H9 (cell line): ENCODE measurements at regions not wholly inside any gene's neighbourhood (a gene's known extent, or its start where the extent isn't known, plus 50 kb on each side); places are given as distances from the start of the nearest gene placed in this dataset.
"Not testable (repeated sequence)": the region's sequence is repeated elsewhere in the genome, so short reads cannot be mapped to it uniquely, and the experiment has no call there.

Experiments used
- DNase-seq: peaks from one replicate; pipeline ENCODE4 v3.0.0-alpha.2; 2017
- H2AFZ ChIP-seq: one replicate; pipeline ENCODE4 v1.6.1; 2013; ENCODE audit warnings: mild to moderate bottlenecking, low read length, control low read depth, moderate library complexity
- H2AK5ac ChIP-seq: 2 replicates; pipeline ENCODE4 v1.6.1; 2013; ENCODE audit warnings: low read length, control low read depth, mixed read lengths; ENCODE audit not compliant: insufficient read length
- H2BK120ac ChIP-seq: one replicate; pipeline ENCODE4 v1.6.1; 2013; ENCODE audit warnings: low read depth, mild to moderate bottlenecking, low read length, control low read depth, inconsistent platforms; ENCODE audit not compliant: poor library complexity, severe bottlenecking
- H2BK12ac ChIP-seq: 2 replicates; pipeline ENCODE4 v1.6.1; 2013; ENCODE audit warnings: low read length, control low read depth, mixed read lengths, low read depth; ENCODE audit not compliant: insufficient read length
- H2BK15ac ChIP-seq: 2 replicates; pipeline ENCODE4 v1.6.1; 2013; ENCODE audit warnings: low read depth, low read length, control low read depth
- H2BK20ac ChIP-seq: one replicate; pipeline ENCODE4 v1.6.1; 2013; ENCODE audit warnings: low read depth, mild to moderate bottlenecking, low read length, control low read depth, inconsistent platforms; ENCODE audit not compliant: poor library complexity, severe bottlenecking
- H2BK5ac ChIP-seq: 2 replicates; pipeline ENCODE4 v1.6.1; 2013; ENCODE audit warnings: low read length, control low read depth, mixed read lengths; ENCODE audit not compliant: insufficient read length
- H3K14ac ChIP-seq: 2 replicates; pipeline ENCODE4 v1.6.1; 2013; ENCODE audit warnings: low read length, control low read depth; ENCODE audit not compliant: insufficient read depth
- H3K18ac ChIP-seq: 2 replicates; pipeline ENCODE4 v1.6.1; 2013; ENCODE audit warnings: low read depth, mild to moderate bottlenecking, mixed read lengths, low read length, control low read depth; ENCODE audit not compliant: insufficient read length
- H3K23ac ChIP-seq: 2 replicates; pipeline ENCODE4 v1.6.1; 2013; ENCODE audit warnings: low read length, control low read depth, mixed read lengths, low read depth; ENCODE audit not compliant: insufficient read length
- H3K23me2 ChIP-seq: 2 replicates; pipeline ENCODE4 v1.6.1; 2013; ENCODE audit warnings: low read depth, mild to moderate bottlenecking, mixed read lengths, low read length, control low read depth; ENCODE audit not compliant: insufficient read length, poor library complexity, severe bottlenecking
- H3K27ac ChIP-seq: 2 replicates; pipeline ENCODE4 v1.5.1; 2013; ENCODE audit warnings: low read length, control low read depth, mixed read lengths, low read depth; ENCODE audit not compliant: insufficient read length
- H3K27me3 ChIP-seq: 2 replicates; pipeline ENCODE4 v1.6.1; 2013; ENCODE audit warnings: low read length, control low read depth, inconsistent platforms; ENCODE audit not compliant: insufficient read depth
- H3K4ac ChIP-seq: 2 replicates; pipeline ENCODE4 v1.6.1; 2013; ENCODE audit warnings: low read depth, mild to moderate bottlenecking, control low read depth, inconsistent platforms, low read length, moderate library complexity
- H3K4me1 ChIP-seq: 2 replicates; pipeline ENCODE4 v1.6.1; 2013; ENCODE audit warnings: low read length, control low read depth, inconsistent platforms; ENCODE audit not compliant: insufficient read depth
- H3K4me2 ChIP-seq: 2 replicates; pipeline ENCODE4 v1.6.1; 2013; ENCODE audit warnings: low read length, control low read depth, mixed read lengths; ENCODE audit not compliant: insufficient read length, insufficient read depth
- H3K56ac ChIP-seq: 2 replicates; pipeline ENCODE4 v1.6.1; 2013; ENCODE audit warnings: low read depth, mild to moderate bottlenecking, mixed read lengths, low read length, control low read depth; ENCODE audit not compliant: insufficient read length
- H3K79me1 ChIP-seq: 2 replicates; pipeline ENCODE4 v1.6.1; 2013; ENCODE audit warnings: low read depth, mild to moderate bottlenecking, moderate library complexity, low read length, control low read depth, inconsistent platforms; ENCODE audit not compliant: insufficient read depth, poor library complexity, severe bottlenecking
- H3K79me2 ChIP-seq: 2 replicates; pipeline ENCODE4 v1.6.1; 2013; ENCODE audit warnings: low read length, control low read depth, inconsistent platforms; ENCODE audit not compliant: insufficient read depth
- H3K9ac ChIP-seq: 2 replicates; pipeline ENCODE4 v1.6.1; 2013; ENCODE audit warnings: low read length, control low read depth, mixed read lengths; ENCODE audit not compliant: insufficient read length; ENCODE audit errors: extremely low read depth
- H3K9me3 ChIP-seq: one replicate; pipeline ENCODE4 v1.6.1; 2013; ENCODE audit warnings: low read depth, low read length, inconsistent platforms; ENCODE audit not compliant: control insufficient read depth
- H3T11ph ChIP-seq: one replicate; pipeline ENCODE4 v1.6.1; 2013; ENCODE audit warnings: mild to moderate bottlenecking, low read length, control low read depth, inconsistent platforms
- H4K20me1 ChIP-seq: one replicate; pipeline ENCODE4 v1.6.1; 2013; ENCODE audit not compliant: control insufficient read depth, insufficient read length, insufficient read depth
- H4K5ac ChIP-seq: 2 replicates; pipeline ENCODE4 v1.6.1; 2013; ENCODE audit warnings: low read depth, mild to moderate bottlenecking, mixed read lengths, low read length, control low read depth; ENCODE audit not compliant: insufficient read length
- H4K8ac ChIP-seq: replicated peaks from 2 replicates; pipeline ENCODE4 v1.6.1; 2013; ENCODE audit warnings: low read length, control low read depth, mixed read lengths, low read depth; ENCODE audit not compliant: insufficient read length
- H4K91ac ChIP-seq: 2 replicates; pipeline ENCODE4 v1.6.1; 2013; ENCODE audit warnings: low read depth, mild to moderate bottlenecking, moderate library complexity, mixed read lengths, low read length, control low read depth; ENCODE audit not compliant: insufficient read length
- H3K27ac Mint-ChIP-seq, 3 experiments: 2 replicates in 2 of 3; 3 replicates in 1 of 3; pipeline ENCODE4 v1.8.0; 2020 to 2021; ENCODE audit warnings: mixed read lengths in 3 of 3, mild to moderate bottlenecking in 1 of 3, moderate library complexity in 1 of 3
- H3K27me3 Mint-ChIP-seq: 2 replicates; pipeline ENCODE4 v1.8.0; 2021; ENCODE audit warnings: low read depth, mild to moderate bottlenecking, moderate library complexity, mixed read lengths
- H3K36me3 Mint-ChIP-seq, 3 experiments: 2 replicates in 2 of 3; 3 replicates in 1 of 3; pipeline ENCODE4 v1.8.0; 2020 to 2021; ENCODE audit warnings: low read depth in 3 of 3, mixed read lengths in 3 of 3; ENCODE audit not compliant: insufficient read depth in 1 of 3
- H3K4me1 Mint-ChIP-seq, 2 experiments: 2 replicates each; pipeline ENCODE4 v1.8.0; 2020; ENCODE audit warnings: mixed read lengths in 2 of 2
- H3K4me3 Mint-ChIP-seq, 2 experiments: 2 replicates in 1 of 2; 3 replicates in 1 of 2; pipeline ENCODE4 v1.8.0; 2020 to 2021; ENCODE audit warnings: mild to moderate bottlenecking in 2 of 2, mixed read lengths in 2 of 2, moderate library complexity in 1 of 2
- H3K9me3 Mint-ChIP-seq, 2 experiments: 2 replicates in 1 of 2; 3 replicates in 1 of 2; pipeline ENCODE4 v1.8.0; 2020; ENCODE audit warnings: mild to moderate bottlenecking in 2 of 2, mixed read lengths in 2 of 2, moderate library complexity in 1 of 2
- WGBS: extraction: QIAGEN DNeasy Blood & Tissue Kit; methylation state at CpG from one replicate; pipeline ENCODE4 v1.1.7; 2013; ENCODE audit warnings: missing lambda C conversion rate, low lambda C conversion rate, mixed read lengths; ENCODE audit not compliant: insufficient read length; ENCODE audit errors: extremely low coverage; 5-methylcytosine and 5-hydroxymethylcytosine counted together

DNA sequence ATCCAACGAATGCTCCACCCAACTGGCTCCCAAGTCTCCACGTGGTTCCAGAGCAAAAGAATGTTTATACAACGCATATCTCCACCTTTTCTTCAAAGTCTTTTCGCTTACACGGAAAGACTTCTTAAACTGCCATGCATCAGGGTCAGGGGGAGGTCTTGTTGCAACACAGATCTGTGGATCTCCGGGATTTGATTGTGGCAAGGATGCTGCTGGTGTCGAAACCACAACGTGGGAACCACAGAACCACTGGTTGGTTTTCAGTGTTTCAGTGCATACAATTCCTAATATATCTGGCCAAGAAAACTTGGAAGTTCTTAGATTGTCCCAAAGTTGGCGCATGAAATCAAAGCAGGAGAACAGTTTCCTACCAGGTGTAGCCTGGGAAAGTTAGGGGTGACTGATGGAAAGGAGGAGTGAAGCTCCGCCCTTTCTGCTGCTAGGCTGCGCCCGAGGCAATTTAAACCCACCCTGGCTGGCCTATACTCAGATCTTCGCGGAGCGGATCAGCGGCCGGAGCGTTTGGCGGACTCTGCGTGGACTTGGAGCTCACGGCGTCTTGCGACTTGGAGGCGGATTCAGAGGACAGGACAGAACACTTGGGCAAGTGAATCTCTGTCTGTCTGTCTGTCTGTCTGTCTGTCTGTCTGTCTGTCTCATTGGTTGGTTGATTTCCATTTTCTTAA, 334.8 kb downstream of the CWH43 start:
- not testable (repeated sequence) for H2BK12ac ChIP-seq, DNase-seq, H4K20me1 ChIP-seq, H2BK15ac ChIP-seq, H3K27me3 Mint-ChIP-seq, H2AK5ac ChIP-seq, H3K4ac ChIP-seq, H3K4me1 ChIP-seq, H2AFZ ChIP-seq, H3K4me2 ChIP-seq, H2BK20ac ChIP-seq, H2BK120ac ChIP-seq, H3T11ph ChIP-seq, H3K79me2 ChIP-seq, H3K9ac ChIP-seq, H4K8ac ChIP-seq, H3K18ac ChIP-seq, H3K4me1 Mint-ChIP-seq, H3K27ac Mint-ChIP-seq, H2BK5ac ChIP-seq, H3K14ac ChIP-seq, H3K23ac ChIP-seq, H3K56ac ChIP-seq, H3K27me3 ChIP-seq, H4K91ac ChIP-seq, H4K5ac ChIP-seq, H3K4me3 Mint-ChIP-seq, H3K23me2 ChIP-seq, H3K79me1 ChIP-seq, H3K27ac ChIP-seq
- peaks cover 30% of the 10 kb centered on the region for H3K9me3 ChIP-seq
- WGBS: no CpG with 5 or more reads among the region's 24 CpGs
- peaks cover 37 to 45% of the 10 kb centered on the region in 2 experiments for H3K9me3 Mint-ChIP-seq
- H3K36me3 Mint-ChIP-seq: peaks cover 18 to 27% (median 21%) of the 10 kb centered on the region in 3 experiments

DNA sequence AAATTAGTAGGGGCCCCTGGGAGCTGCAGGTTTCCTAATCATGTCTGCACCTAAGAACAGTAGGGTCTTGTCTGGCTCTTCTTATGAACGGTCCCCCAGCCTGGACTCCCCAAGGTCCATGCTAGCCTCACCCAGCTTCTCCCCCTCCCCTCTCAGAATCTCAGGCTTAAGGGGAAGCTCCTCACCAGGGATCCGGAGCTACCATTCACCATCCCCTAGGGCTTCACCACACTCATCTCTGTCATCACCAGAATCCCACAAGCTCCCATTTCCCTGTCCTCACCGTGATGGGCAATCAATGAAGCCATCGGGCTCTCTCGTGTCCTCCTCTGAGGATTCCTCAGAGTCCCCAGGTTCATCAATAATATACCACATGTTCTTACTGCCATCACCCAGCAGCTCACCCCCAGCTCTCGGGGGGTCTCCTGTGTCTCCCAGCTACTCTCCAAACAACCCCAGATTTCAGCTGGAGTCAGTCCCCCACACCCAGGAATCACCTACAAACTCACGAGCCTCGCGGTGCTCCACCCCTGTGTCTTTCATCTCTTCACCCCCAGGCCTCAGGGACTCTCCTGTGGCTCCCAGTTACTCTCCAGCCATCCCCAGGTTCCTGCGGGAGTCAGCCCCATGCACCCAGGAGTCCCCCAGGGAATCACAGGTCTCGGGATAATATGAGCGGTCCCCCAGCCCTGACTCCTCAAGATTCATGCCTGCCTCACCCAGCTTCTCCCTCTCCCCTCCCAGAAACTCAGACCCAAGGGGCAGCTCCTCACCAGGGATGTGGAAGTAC, 335.6 kb downstream of the CWH43 start:
- not testable (repeated sequence) for H3K56ac ChIP-seq, H2BK12ac ChIP-seq, H2BK120ac ChIP-seq, H3K4me2 ChIP-seq, H3K18ac ChIP-seq, H2BK20ac ChIP-seq, H3K4me1 Mint-ChIP-seq, H3K27ac Mint-ChIP-seq, H4K20me1 ChIP-seq, H3K79me1 ChIP-seq, H3K4me3 Mint-ChIP-seq, H4K91ac ChIP-seq, H3K27me3 Mint-ChIP-seq, H3K27me3 ChIP-seq, H3T11ph ChIP-seq, DNase-seq, H2BK5ac ChIP-seq, H2AFZ ChIP-seq, H3K23me2 ChIP-seq, H3K27ac ChIP-seq, H4K5ac ChIP-seq, H3K23ac ChIP-seq, H3K79me2 ChIP-seq, H3K14ac ChIP-seq, H3K4me1 ChIP-seq, H2AK5ac ChIP-seq, H3K9ac ChIP-seq, H2BK15ac ChIP-seq, H3K4ac ChIP-seq, H4K8ac ChIP-seq
- no CpG with 5 or more reads among the region's 12 CpGs for WGBS
- peaks cover 30 to 37% of the 10 kb centered on the region in 2 experiments for H3K9me3 Mint-ChIP-seq
- H3K36me3 Mint-ChIP-seq: peaks cover 18 to 23% (median 19%) of the 10 kb centered on the region in 3 experiments; a peak in 6 of 7 replicates
- peaks cover 30% of the 10 kb centered on the region for H3K9me3 ChIP-seq
